ENCODE measurements at regions not wholly inside any gene's neighbourhood (a gene's known extent, or its start where the extent isn't known, plus 50 kb on each side); places are given as distances from the start of the nearest gene placed in this dataset.

- H3K4me3 ChIP-seq (ENCODE audit: low read length): no peak overlapping the region
- DNase-seq (ENCODE audit: low read depth): no peak
- TF ChIP-seq CTCF (IDR thresholded peaks at IDR 0.05; ENCODE audit: insufficient read depth, low read depth, low read length, missing control alignments): no peak
These were observed 293.8 kb upstream of the CTSO start for GRCh38 chr4:156247470-156247869.

GRCh38 chr4:156243015-156243414 is 289.3 kb upstream of the CTSO start:
- TF ChIP-seq CTCF (IDR thresholded peaks at IDR 0.05; ENCODE audit: insufficient read depth, low read depth, low read length, missing control alignments): no peak
- no peak overlapping the region for H3K4me3 ChIP-seq (ENCODE audit: low read length)
- no peak for DNase-seq (ENCODE audit: low read depth)

- no peak overlapping the region for H3K4me3 ChIP-seq (ENCODE audit: low read length)
- no peak for TF ChIP-seq CTCF (IDR thresholded peaks at IDR 0.05; ENCODE audit: insufficient read depth, low read depth, low read length, missing control alignments)
- DNase-seq (ENCODE audit: low read depth): no peak
These were observed 288.7 kb upstream of the CTSO start for GRCh38 chr4:156242390-156242789.

- H3K4me3 ChIP-seq (ENCODE audit: low read length): no peak overlapping the region
- no peak for TF ChIP-seq CTCF (IDR thresholded peaks at IDR 0.05; ENCODE audit: insufficient read depth, low read depth, low read length, missing control alignments)
- DNase-seq (ENCODE audit: low read depth): no peak
These were observed 288.2 kb upstream of the CTSO start for GRCh38 chr4:156241896-156242295.

- DNase-seq (ENCODE audit: low read depth): peak; percentile 74
- no peak overlapping the region for H3K4me3 ChIP-seq (ENCODE audit: low read length)
- TF ChIP-seq CTCF (IDR thresholded peaks at IDR 0.05; ENCODE audit: insufficient read depth, low read depth, low read length, missing control alignments): no peak
These were observed 284.5 kb upstream of the CTSO start for GRCh38 chr4:156238171-156238570.

- DNase-seq (ENCODE audit: low read depth): no peak
- TF ChIP-seq CTCF (IDR thresholded peaks at IDR 0.05; ENCODE audit: insufficient read depth, low read depth, low read length, missing control alignments): no peak
- no peak overlapping the region for H3K4me3 ChIP-seq (ENCODE audit: low read length)
These were observed 283.6 kb upstream of the CTSO start for GRCh38 chr4:156237231-156237630.

- no peak overlapping the region for H3K4me3 ChIP-seq (ENCODE audit: low read length)
- DNase-seq (ENCODE audit: low read depth): no peak
These were observed 276.5 kb upstream of the CTSO start for GRCh38 chr4:156230176-156230575.

More at GRCh38 chr4:156230176-156230575, 276.5 kb upstream of the CTSO start:
- no peak for TF ChIP-seq CTCF (IDR thresholded peaks at IDR 0.05; ENCODE audit: insufficient read depth, low read depth, low read length, missing control alignments)

Data from epithelial cell of esophagus (primary cell).